Psoas muscle (tissue), 7 donors: ENCODE measurements at regions not wholly inside any gene's neighbourhood (a gene's known extent, or its start where the extent isn't known, plus 50 kb on each side); places are given as distances from the start of the nearest gene placed in this dataset.

Experiments
- ATAC-seq, 4 donors: fragments of 200-7000 bp; cut with Tn5 transposase; one replicate each; pipeline ENCODE4 v1.9.1; 2020; ENCODE audit warnings: moderate library complexity in 3 of 4, mild to moderate bottlenecking in 2 of 4
- DNase-seq, 2 donors: peaks; one replicate each; pipeline ENCODE4 v3.0.0-alpha.2; 2020
- H3K27ac ChIP-seq: fragments of 200-600 bp; one replicate; pipeline ENCODE4 v1.8.0; 2022
- H3K27me3 ChIP-seq, 3 donors: fragments of 200-600 bp in 1 of 3; one replicate each; pipeline versions ENCODE4 v1.6.1 to v1.8.0; 2013 to 2022; ENCODE audit warnings: low read length in 2 of 3, mild to moderate bottlenecking in 2 of 3, moderate library complexity in 1 of 3; ENCODE audit not compliant: insufficient read depth in 3 of 3
- H3K36me3 ChIP-seq, 2 donors: fragments of 200-600 bp in 1 of 2; one replicate each; pipeline versions ENCODE4 v1.6.1 to v1.8.0; 2013 to 2022; ENCODE audit warnings: low read depth in 1 of 2, mild to moderate bottlenecking in 1 of 2, moderate library complexity in 1 of 2; ENCODE audit not compliant: insufficient read depth in 1 of 2
- H3K4me1 ChIP-seq: fragments of 200-600 bp; one replicate; pipeline ENCODE4 v1.8.0; 2022
- H3K4me3 ChIP-seq: fragments of 200-600 bp; one replicate; pipeline ENCODE4 v1.8.0; 2022; ENCODE audit warnings: mild to moderate bottlenecking
- H3K9me3 ChIP-seq: fragments of 200-600 bp; one replicate; pipeline ENCODE4 v1.8.0; 2022
- CTCF ChIP-seq: fragments of 200-600 bp; IDR thresholded peaks from one replicate; pipeline ENCODE4 v1.8.0; 2022; ENCODE audit warnings: antibody characterized with exemption
- WGBS, 3 donors: extraction: QIAGEN DNeasy Blood & Tissue Kit; methylation state at CpG; one replicate each; pipeline versions ENCODE4 v1.1.6 to v1.1.7; 2013; 5-methylcytosine and 5-hydroxymethylcytosine counted together
- intact Hi-C, 2 donors: fragments of 100-400 bp; cut with DNase I; formaldehyde crosslinking; loops; one replicate each; pipeline versions ENCODE4 v1.11.0 to v1.14.2; 2022
- donor health status: healthy with polysubstance abuse.
- donor health status: DM: no; HTN: no; CAD: no; lungs with moderate emphysema.
- donor health status: Bipolar disorder and iron deficiency.
- donor health status: healthy.
- donor health status: DM: yes; HTN: yes; CAD: no.
- donor health status: DM: no; HTN: no; CAD: no.
- donor health status: DM: yes; HTN: yes; CAD: no.

- peaks cover 0 to 4% (median 0%) of the 10 kb centered on the region in 3 donors for H3K27me3 ChIP-seq
- H3K36me3 ChIP-seq, result no peaks in the 10 kb centered on the region
- DNase-seq (peak in 1 of 2 donors; percentile 55), ATAC-seq (peak in 1 of 4 donors; percentile 73)
- intact Hi-C loops, result no loop called here
- 64 to 76% (median 75%) methylated on average over 7 of the region's 7 CpGs for WGBS, 3 donors
- no peak for TF ChIP-seq CTCF
- H3K4me1 ChIP-seq, result no peaks in the 10 kb centered on the region
- H3K4me3 ChIP-seq, result no peak overlapping the region
- no peak overlapping the region for H3K27ac ChIP-seq
- H3K9me3 ChIP-seq, result no peaks in the 10 kb centered on the region
Observed at GRCh38 chr18:77339623-77340022, 90.0 kb downstream of the GALR1 start.

GRCh38 chr18:77340815-77341214, 91.2 kb downstream of the GALR1 start:
- intact Hi-C loops, result no loop called here
- 82 to 85% (median 83%) methylated on average over 7 of the region's 7 CpGs for WGBS, 3 donors
- Histone ChIP-seq H3K4me1 (no peaks in the 10 kb centered on the region), H3K36me3 (no peaks in the 10 kb centered on the region), H3K9me3 (no peaks in the 10 kb centered on the region), H3K4me3 (no peak overlapping the region), H3K27ac (no peak overlapping the region), H3K27me3 (peaks cover 0 to 4% (median 0%) of the 10 kb centered on the region in 3 donors)
- no peak for DNase-seq
- no peak for ATAC-seq
- TF ChIP-seq CTCF, result no peak

GRCh38 chr18:77341527-77342325, 92.1 kb downstream of the GALR1 start:
- DNase-seq (no peak), ATAC-seq (no peak)
- Histone ChIP-seq H3K36me3 (no peaks in the 10 kb centered on the region), H3K9me3 (no peaks in the 10 kb centered on the region), H3K27me3 (peaks cover 0 to 4% (median 0%) of the 10 kb centered on the region in 3 donors), H3K4me3 (no peak overlapping the region), H3K4me1 (no peaks in the 10 kb centered on the region), H3K27ac (no peak overlapping the region)
- no peak for TF ChIP-seq CTCF
- WGBS, 3 donors, result 57 to 61% (median 60%) methylated on average over 17 of the region's 17 CpGs
- intact Hi-C loops, result no loop called here

GRCh38 chr18:77342736-77343135, 93.1 kb downstream of the GALR1 start:
- no peaks in the 10 kb centered on the region for H3K36me3 ChIP-seq
- no peak overlapping the region for H3K27ac ChIP-seq
- no peak for DNase-seq
- no peak overlapping the region for H3K4me3 ChIP-seq
- intact Hi-C loops, result no loop called here
- WGBS, 3 donors, result 86 to 92% (median 92%) methylated on average over 10 of the region's 10 CpGs
- H3K4me1 ChIP-seq, result no peaks in the 10 kb centered on the region
- ATAC-seq, result no peak
- H3K27me3 ChIP-seq, result peaks cover 0 to 4% (median 0%) of the 10 kb centered on the region in 3 donors
- TF ChIP-seq CTCF, result no peak
- no peaks in the 10 kb centered on the region for H3K9me3 ChIP-seq
